T-cell (primary cell): ENCODE measurements at regions not wholly inside any gene's neighbourhood (a gene's known extent, or its start where the extent isn't known, plus 50 kb on each side); places are given as distances from the start of the nearest gene placed in this dataset.

ENCODE experiments used
- ATAC-seq, 4 experiments: fragments of 200-7000 bp in 3 of 4; fragments of 150-1000 bp in 1 of 4; cut with Tn5 transposase; replicated peaks in 1 of 4; 1 replicate in 3 of 4; 2 replicates in 1 of 4; pipeline ENCODE4 v1.10.0; 2021; ENCODE audit warnings: moderate library complexity in 3 of 4, mild to moderate bottlenecking in 2 of 4, moderate number of reproducible peaks in 1 of 4
- CTCF ChIA-PET, 2 donors: fragments of 300-600 bp; sonication (Branson Sonifier 250); formaldehyde crosslinking; loops; one replicate each; lab custom pipeline; 2022; ENCODE audit warnings: antibody characterized with exemption in 2 of 2; lab: Charles Lee
- POLR2A ChIA-PET, 2 donors: fragments of 300-600 bp; sonication (Branson Sonifier 250); formaldehyde crosslinking; loops; one replicate each; lab custom pipeline; 2022; ENCODE audit warnings: antibody characterized with exemption in 2 of 2; lab: Charles Lee
- DNase-seq, 35 experiments: peaks; one replicate each; pipeline versions ENCODE4 v3.0.0 to v3.0.0-alpha.2; 2013 to 2023
- H3K27ac ChIP-seq: one replicate; pipeline ENCODE4 v1.5.1; 2013; ENCODE audit warnings: low read length
- H3K27me3 ChIP-seq, 2 experiments: replicated peaks in 1 of 2; 1 replicate in 1 of 2; 2 replicates in 1 of 2; pipeline versions ENCODE4 v1.6.1 to v1.7.0; 2013; ENCODE audit warnings: low read length in 1 of 2, mixed read lengths in 1 of 2; ENCODE audit not compliant: control insufficient read depth in 2 of 2, insufficient read depth in 2 of 2; ENCODE audit errors: extremely low read depth in 1 of 2
- H3K36me3 ChIP-seq, 2 donors: 1 replicate in 1 of 2; 2 replicates in 1 of 2; pipeline versions ENCODE4 v1.6.1 to v1.7.0; 2013; ENCODE audit warnings: low read length in 1 of 2; ENCODE audit not compliant: control insufficient read depth in 2 of 2, insufficient read depth in 1 of 2; ENCODE audit errors: extremely low read depth in 1 of 2
- H3K4me1 ChIP-seq, 2 experiments: 1 replicate in 1 of 2; 2 replicates in 1 of 2; pipeline versions ENCODE4 v1.6.1 to v1.7.0; 2013; ENCODE audit warnings: low read length in 2 of 2, mixed read lengths in 1 of 2; ENCODE audit not compliant: insufficient read depth in 2 of 2, control insufficient read depth in 1 of 2; ENCODE audit errors: extremely low read depth in 1 of 2
- H3K4me3 ChIP-seq, 2 donors: 1 replicate in 1 of 2; 2 replicates in 1 of 2; pipeline versions ENCODE4 v1.5.1 to v1.7.0; 2013; ENCODE audit warnings: mild to moderate bottlenecking in 2 of 2, low read length in 1 of 2, moderate library complexity in 1 of 2; ENCODE audit not compliant: control insufficient read depth in 1 of 2; ENCODE audit errors: extremely low read depth in 1 of 2
- H3K9me3 ChIP-seq: 2 replicates; pipeline ENCODE4 v1.7.0; 2013
- H3K27ac Mint-ChIP-seq, 2 donors: one replicate each; pipeline ENCODE4 v1.8.0; 2020 to 2021; ENCODE audit warnings: mild to moderate bottlenecking in 2 of 2, mixed read lengths in 2 of 2
- H3K27me3 Mint-ChIP-seq, 2 donors: one replicate each; pipeline ENCODE4 v1.8.0; 2021 to 2022; ENCODE audit warnings: mixed read lengths in 2 of 2
- H3K36me3 Mint-ChIP-seq: one replicate; pipeline ENCODE4 v1.8.0; 2021; ENCODE audit warnings: mixed read lengths
- H3K4me1 Mint-ChIP-seq, 3 donors: one replicate each; pipeline ENCODE4 v1.8.0; 2020 to 2022; ENCODE audit warnings: mixed read lengths in 3 of 3, mild to moderate bottlenecking in 1 of 3
- H3K4me3 Mint-ChIP-seq, 3 donors: one replicate each; pipeline ENCODE4 v1.8.0; 2020 to 2022; ENCODE audit warnings: mild to moderate bottlenecking in 3 of 3, mixed read lengths in 3 of 3, moderate library complexity in 3 of 3
- H3K9me3 Mint-ChIP-seq, 3 donors: one replicate each; pipeline ENCODE4 v1.8.0; 2020 to 2022; ENCODE audit warnings: mixed read lengths in 3 of 3
- WGBS: methylation state at CpG from one replicate; pipeline ENCODE4 v1.1.5; 2013; ENCODE audit warnings: missing lambda C conversion rate; ENCODE audit not compliant: insufficient coverage; 5-methylcytosine and 5-hydroxymethylcytosine counted together

GRCh38 chr10:29725133-29725720 is 90.5 kb upstream of the SVIL start:
- no peaks in the 10 kb centered on the region for H3K27me3 Mint-ChIP-seq
- no peak overlapping the region for H3K27ac ChIP-seq
- peaks cover 9 to 13% of the 10 kb centered on the region in 2 experiments for H3K4me1 ChIP-seq
- POLR2A ChIA-PET: no interaction called here
- H3K4me3 Mint-ChIP-seq: peak overlapping the region in 1 of 3 donors; percentile 36
- peak overlapping the region; percentile 36 to 49 for H3K27ac Mint-ChIP-seq
- H3K36me3 Mint-ChIP-seq: peaks cover 28% of the 10 kb centered on the region
- peaks cover 45 to 59% (median 53%) of the 10 kb centered on the region in 3 donors for H3K4me1 Mint-ChIP-seq
- WGBS: 83% methylated on average over 1 of the region's 6 CpGs
- no peaks in the 10 kb centered on the region for H3K27me3 ChIP-seq
- peaks cover 0 to 8% (median 4%) of the 10 kb centered on the region in 3 donors for H3K9me3 Mint-ChIP-seq
- CTCF ChIA-PET: no interaction called here
- no peak overlapping the region for H3K4me3 ChIP-seq
- H3K9me3 ChIP-seq: peaks cover 2% of the 10 kb centered on the region
- ATAC-seq (no peak), DNase-seq (peak in 1 of 35 experiments; percentile 24)
- no peaks in the 10 kb centered on the region for H3K36me3 ChIP-seq

- H3K36me3 Mint-ChIP-seq: peaks cover 27% of the 10 kb centered on the region
- H3K27me3 Mint-ChIP-seq: no peaks in the 10 kb centered on the region
- DNase-seq (no peak), ATAC-seq (no peak)
- Histone ChIP-seq H3K4me3 (no peak overlapping the region), H3K27ac (no peak overlapping the region), H3K4me1 (peaks cover 9 to 11% of the 10 kb centered on the region in 2 experiments), H3K9me3 (peaks cover 10% of the 10 kb centered on the region), H3K27me3 (no peaks in the 10 kb centered on the region), H3K36me3 (no peaks in the 10 kb centered on the region)
- H3K4me1 Mint-ChIP-seq: peaks cover 40 to 50% (median 41%) of the 10 kb centered on the region in 3 donors
- H3K4me3 Mint-ChIP-seq: no peak overlapping the region
- peaks cover 7 to 18% (median 7%) of the 10 kb centered on the region in 3 donors for H3K9me3 Mint-ChIP-seq
- ChIA-PET POLR2A (no interaction called here), CTCF (interaction anchor here (0.6 to 1.1 kb wide), 3 partner anchors 9 to 57 kb away, joined by 5 to 6 read pairs (median 5); no protein-coding TSS in a partner anchor)
- peak overlapping the region in 1 of 2 donors; percentile 1 for H3K27ac Mint-ChIP-seq
- WGBS: 57% methylated on average over 1 of the region's 2 CpGs
Observed at GRCh38 chr10:29723726-29724125, 89.0 kb upstream of the SVIL start.

- peaks cover 7 to 21% (median 7%) of the 10 kb centered on the region in 3 donors for H3K9me3 Mint-ChIP-seq
Observed at GRCh38 chr10:29722777-29723176, 88.0 kb upstream of the SVIL start.

GRCh38 chr10:29720149-29720548 is 85.4 kb upstream of the SVIL start:
- DNase-seq (no peak), ATAC-seq (no peak)
- Histone ChIP-seq H3K9me3 (peaks cover 10% of the 10 kb centered on the region), H3K4me3 (no peak overlapping the region), H3K36me3 (no peaks in the 10 kb centered on the region), H3K27me3 (no peaks in the 10 kb centered on the region), H3K27ac (no peak overlapping the region), H3K4me1 (peaks cover 3% of the 10 kb centered on the region in 2 experiments)
- Mint-ChIP-seq H3K4me1 (peaks cover 26 to 33% (median 30%) of the 10 kb centered on the region in 3 donors), H3K27me3 (no peaks in the 10 kb centered on the region), H3K4me3 (no peak overlapping the region), H3K27ac (no peak overlapping the region), H3K36me3 (peaks cover 30% of the 10 kb centered on the region), H3K9me3 (peaks cover 7 to 21% (median 7%) of the 10 kb centered on the region in 3 donors)
- ChIA-PET POLR2A (interaction anchor here in 1 of 2 donors (0.6 kb wide), 1 partner anchor 1481 kb away, joined by 3 read pairs; no protein-coding TSS in a partner anchor), CTCF (interaction anchor here in 1 of 2 donors (1.0 kb wide), 2 partner anchors 31 to 131 kb away, joined by 3 read pairs; no protein-coding TSS in a partner anchor)

More at GRCh38 chr10:29722777-29723176, 88.0 kb upstream of the SVIL start:
- Mint-ChIP-seq H3K4me1 (peaks cover 31 to 41% (median 31%) of the 10 kb centered on the region in 3 donors), H3K27me3 (no peaks in the 10 kb centered on the region), H3K27ac (no peak overlapping the region), H3K36me3 (peaks cover 23% of the 10 kb centered on the region), H3K4me3 (no peak overlapping the region)
- Histone ChIP-seq H3K4me1 (peaks cover 8 to 9% of the 10 kb centered on the region in 2 experiments), H3K27ac (no peak overlapping the region), H3K9me3 (peaks cover 10% of the 10 kb centered on the region), H3K36me3 (no peaks in the 10 kb centered on the region), H3K27me3 (no peaks in the 10 kb centered on the region), H3K4me3 (no peak overlapping the region)
- CTCF ChIA-PET: no interaction called here
- POLR2A ChIA-PET: no interaction called here
- no peak for ATAC-seq
- no peak for DNase-seq
- no CpG with 5 or more reads among the region's 4 CpGs for WGBS

- Histone ChIP-seq H3K4me3 (no peak overlapping the region), H3K27me3 (no peaks in the 10 kb centered on the region), H3K27ac (no peak overlapping the region), H3K4me1 (peaks cover 2 to 3% of the 10 kb centered on the region in 2 experiments), H3K36me3 (no peaks in the 10 kb centered on the region), H3K9me3 (peaks cover 10% of the 10 kb centered on the region)
- DNase-seq (no peak), ATAC-seq (no peak)
- H3K4me3 Mint-ChIP-seq: no peak overlapping the region
- H3K27ac Mint-ChIP-seq: no peak overlapping the region
- ChIA-PET POLR2A (no interaction called here), CTCF (interaction anchor here in 1 of 2 donors (1.0 kb wide), 1 partner anchor 30 kb away, joined by 3 read pairs; no protein-coding TSS in a partner anchor)
- H3K36me3 Mint-ChIP-seq: peaks cover 29% of the 10 kb centered on the region
- peaks cover 25 to 34% (median 31%) of the 10 kb centered on the region in 3 donors for H3K4me1 Mint-ChIP-seq
- peaks cover 7 to 21% (median 7%) of the 10 kb centered on the region in 3 donors for H3K9me3 Mint-ChIP-seq
- H3K27me3 Mint-ChIP-seq: no peaks in the 10 kb centered on the region
- no CpG with 5 or more reads among the region's 4 CpGs for WGBS
Observed at GRCh38 chr10:29719281-29719675, 84.5 kb upstream of the SVIL start.

GRCh38 chr10:29715296-29715695 is 80.5 kb upstream of the SVIL start:
- Histone ChIP-seq H3K36me3 (no peaks in the 10 kb centered on the region), H3K9me3 (peaks cover 9% of the 10 kb centered on the region), H3K27me3 (no peaks in the 10 kb centered on the region), H3K27ac (no peak overlapping the region), H3K4me1 (peaks cover 0 to 2% of the 10 kb centered on the region in 2 experiments), H3K4me3 (no peak overlapping the region)
- DNase-seq (no peak), ATAC-seq (no peak)
- no CpG with 5 or more reads among the region's 2 CpGs for WGBS
- H3K36me3 Mint-ChIP-seq: peaks cover 24% of the 10 kb centered on the region
- H3K4me1 Mint-ChIP-seq: peaks cover 27 to 47% (median 33%) of the 10 kb centered on the region in 3 donors
- H3K27me3 Mint-ChIP-seq: no peaks in the 10 kb centered on the region
- no peak overlapping the region for H3K4me3 Mint-ChIP-seq
- ChIA-PET CTCF (interaction anchor here in 1 of 2 donors (1.1 kb wide), 1 partner anchor 9 kb away, joined by 5 read pairs; no protein-coding TSS in a partner anchor), POLR2A (no interaction called here)
- H3K27ac Mint-ChIP-seq: no peak overlapping the region
- H3K9me3 Mint-ChIP-seq: peaks cover 4 to 13% (median 7%) of the 10 kb centered on the region in 3 donors
